ENCODE measurements at regions not wholly inside any gene's neighbourhood (a gene's known extent, or its start where the extent isn't known, plus 50 kb on each side); places are given as distances from the start of the nearest gene placed in this dataset.
"Not testable (repeated sequence)": the region's sequence is repeated elsewhere in the genome, so short reads cannot be mapped to it uniquely, and the experiment has no call there.

- no peaks in the 10 kb centered on the region for H3K4me1 ChIP-seq (ENCODE audit: insufficient read depth, low read length, severe bottlenecking)
- H3F3A ChIP-seq (ENCODE audit: insufficient read depth, low read length), result no peaks in the 10 kb centered on the region
- no peaks in the 10 kb centered on the region for H3K27me3 ChIP-seq (ENCODE audit: insufficient read depth, low read length)
- no peaks in the 10 kb centered on the region for H4K20me1 ChIP-seq (ENCODE audit: insufficient read depth, low read length)
- TF ChIP-seq EZH2 (IDR thresholded peaks at IDR 0.05; ENCODE audit: borderline replicate concordance, low read length), result no peak
- H3K9ac ChIP-seq (ENCODE audit: low read length), result no peak overlapping the region
- H2AFZ ChIP-seq (ENCODE audit: low read length), result no peak overlapping the region
- H3K36me3 ChIP-seq (ENCODE audit: insufficient read depth, low read length), result no peaks in the 10 kb centered on the region
- H3K9me2 ChIP-seq (ENCODE audit: low read depth, low read length), result no peaks in the 10 kb centered on the region
- no peak overlapping the region for H3K27ac ChIP-seq (ENCODE audit: low read depth, low read length, poor library complexity, severe bottlenecking)
- H3K79me2 ChIP-seq (ENCODE audit: insufficient read depth, low read length), result no peaks in the 10 kb centered on the region
- H3K4me2 ChIP-seq (ENCODE audit: low read length), result no peak overlapping the region
- H3K4me3 ChIP-seq (ENCODE audit: low read depth, low read length, poor library complexity, severe bottlenecking), result no peak overlapping the region
- no peaks in the 10 kb centered on the region for H3K9me3 ChIP-seq (ENCODE audit: low read length)
Measured at GRCh38 chr13:79185580-79185979, 220.5 kb downstream of the RBM26 start.

- Histone ChIP-seq H3K4me3 (ENCODE audit: low read depth, low read length, poor library complexity, severe bottlenecking) (no peak overlapping the region), H3K27me3 (ENCODE audit: insufficient read depth, low read length) (no peaks in the 10 kb centered on the region), H3K27ac (ENCODE audit: low read depth, low read length, poor library complexity, severe bottlenecking) (no peak overlapping the region), H3K4me1 (ENCODE audit: insufficient read depth, low read length, severe bottlenecking) (no peaks in the 10 kb centered on the region), H3K79me2 (ENCODE audit: insufficient read depth, low read length) (no peaks in the 10 kb centered on the region), H3K36me3 (ENCODE audit: insufficient read depth, low read length) (no peaks in the 10 kb centered on the region), H3K9me3 (ENCODE audit: low read length) (no peaks in the 10 kb centered on the region), H3K4me2 (ENCODE audit: low read length) (no peak overlapping the region), H4K20me1 (ENCODE audit: insufficient read depth, low read length) (no peaks in the 10 kb centered on the region), H3F3A (ENCODE audit: insufficient read depth, low read length) (no peaks in the 10 kb centered on the region), H3K9me2 (ENCODE audit: low read depth, low read length) (no peaks in the 10 kb centered on the region), H3K9ac (ENCODE audit: low read length) (no peak overlapping the region), H2AFZ (ENCODE audit: low read length) (no peak overlapping the region)
- TF ChIP-seq CTCF (IDR thresholded peaks at IDR 0.05; ENCODE audit: low read length), result no peak
- no peak for TF ChIP-seq EZH2 (IDR thresholded peaks at IDR 0.05; ENCODE audit: borderline replicate concordance, low read length)
Measured at GRCh38 chr13:79183231-79183630, 222.8 kb downstream of the RBM26 start.

DNA sequence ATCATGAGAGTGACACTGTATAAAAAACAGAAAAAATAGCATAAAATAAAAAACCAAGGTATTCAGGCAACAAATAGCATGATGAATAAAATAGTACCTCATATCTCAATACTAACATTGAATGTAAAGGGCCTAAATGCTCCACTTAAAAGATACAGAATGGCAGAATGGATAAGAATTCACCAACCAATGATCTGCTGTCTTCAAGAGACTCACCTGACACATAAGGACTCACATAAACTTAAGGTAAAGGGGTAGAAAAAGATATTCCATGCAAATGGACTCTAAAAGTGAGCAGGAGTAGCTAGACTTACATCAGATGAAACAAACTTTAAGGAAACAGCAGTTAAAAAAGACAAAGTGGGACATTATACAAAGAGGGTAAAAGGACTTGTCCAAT is 232.4 kb downstream of the RBM26 start:
- H3K4me2 ChIP-seq (ENCODE audit: low read length); H3K27ac ChIP-seq (ENCODE audit: low read depth, low read length, poor library complexity, severe bottlenecking); H3K9me2 ChIP-seq (ENCODE audit: low read depth, low read length); H3F3A ChIP-seq (ENCODE audit: insufficient read depth, low read length); H3K36me3 ChIP-seq (ENCODE audit: insufficient read depth, low read length); H3K79me2 ChIP-seq (ENCODE audit: insufficient read depth, low read length); H3K9me3 ChIP-seq (ENCODE audit: low read length); H2AFZ ChIP-seq (ENCODE audit: low read length); H3K4me3 ChIP-seq (ENCODE audit: low read depth, low read length, poor library complexity, severe bottlenecking); H3K27me3 ChIP-seq (ENCODE audit: insufficient read depth, low read length); H3K9ac ChIP-seq (ENCODE audit: low read length); H4K20me1 ChIP-seq (ENCODE audit: insufficient read depth, low read length); H3K4me1 ChIP-seq (ENCODE audit: insufficient read depth, low read length, severe bottlenecking): not testable (repeated sequence)

GRCh38 chr13:79172924-79173323 is 233.1 kb downstream of the RBM26 start:
- not testable (repeated sequence) for H3F3A ChIP-seq (ENCODE audit: insufficient read depth, low read length); H3K36me3 ChIP-seq (ENCODE audit: insufficient read depth, low read length); H3K27me3 ChIP-seq (ENCODE audit: insufficient read depth, low read length); H4K20me1 ChIP-seq (ENCODE audit: insufficient read depth, low read length); H3K79me2 ChIP-seq (ENCODE audit: insufficient read depth, low read length); H3K4me3 ChIP-seq (ENCODE audit: low read depth, low read length, poor library complexity, severe bottlenecking); H3K9me2 ChIP-seq (ENCODE audit: low read depth, low read length); H3K4me2 ChIP-seq (ENCODE audit: low read length); H3K27ac ChIP-seq (ENCODE audit: low read depth, low read length, poor library complexity, severe bottlenecking); H3K9ac ChIP-seq (ENCODE audit: low read length); H2AFZ ChIP-seq (ENCODE audit: low read length); H3K4me1 ChIP-seq (ENCODE audit: insufficient read depth, low read length, severe bottlenecking); H3K9me3 ChIP-seq (ENCODE audit: low read length)
